GM12875 (cell line): ENCODE measurements at regions not wholly inside any gene's neighbourhood (a gene's known extent, or its start where the extent isn't known, plus 50 kb on each side); places are given as distances from the start of the nearest gene placed in this dataset.

Source experiments
- H3K4me3 ChIP-seq: one replicate; pipeline ENCODE4 v1.5.1; 2011; ENCODE audit warnings: low read depth, low read length, control low read depth
- CTCF ChIP-seq: IDR thresholded peaks from 2 replicates; pipeline ENCODE4 v1.5.1; 2011; ENCODE audit warnings: low read depth, mild to moderate bottlenecking, control low read depth, inconsistent platforms, low read length, moderate library complexity, borderline replicate concordance; ENCODE audit not compliant: insufficient read depth

DNA sequence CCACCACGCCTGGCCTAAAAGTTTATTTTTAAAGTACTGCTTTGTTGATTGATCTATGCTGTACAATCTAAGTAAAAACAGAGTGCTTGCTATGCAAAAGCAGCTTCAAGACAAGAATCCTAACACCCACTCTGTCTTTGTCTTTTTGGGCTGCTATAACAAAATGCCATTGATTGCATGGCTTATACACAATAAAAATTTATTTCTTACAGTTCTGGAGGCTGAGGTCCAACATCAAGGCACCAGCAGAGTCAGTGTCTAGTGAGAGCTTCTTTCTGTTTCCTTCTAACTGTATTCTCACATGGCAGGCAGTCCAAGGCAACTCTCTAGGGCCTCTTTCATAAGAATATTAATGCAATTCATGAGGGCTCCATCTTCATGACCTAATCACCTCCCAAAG is 63.6 kb upstream of the GJA5 start:
- no peak overlapping the region for H3K4me3 ChIP-seq
- no peak for TF ChIP-seq CTCF

DNA sequence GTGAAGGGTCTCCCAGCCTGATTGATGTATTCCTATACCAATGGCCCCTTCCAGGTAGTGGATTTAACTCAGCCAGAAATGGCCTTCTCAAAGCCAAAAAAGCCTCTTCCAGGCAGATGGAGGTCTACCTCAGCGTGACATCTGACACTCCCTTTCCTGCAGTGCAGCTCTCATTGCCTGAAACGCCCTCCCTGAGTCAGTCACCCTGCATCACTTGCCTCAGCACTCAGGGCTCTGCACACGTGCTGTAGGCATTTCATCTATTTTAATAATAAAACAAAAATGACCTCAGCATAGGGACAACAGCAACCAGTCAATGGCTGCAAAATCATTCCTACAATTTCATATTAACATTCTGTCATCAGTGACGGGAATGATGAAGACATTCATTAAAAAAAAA is 64.4 kb upstream of the GJA5 start:
- no peak for TF ChIP-seq CTCF
- no peak overlapping the region for H3K4me3 ChIP-seq

- H3K4me3 ChIP-seq: no peak overlapping the region
- no peak for TF ChIP-seq CTCF
These were observed 65.2 kb upstream of the GJA5 start for GRCh38 chr1:147825586-147825985.

DNA sequence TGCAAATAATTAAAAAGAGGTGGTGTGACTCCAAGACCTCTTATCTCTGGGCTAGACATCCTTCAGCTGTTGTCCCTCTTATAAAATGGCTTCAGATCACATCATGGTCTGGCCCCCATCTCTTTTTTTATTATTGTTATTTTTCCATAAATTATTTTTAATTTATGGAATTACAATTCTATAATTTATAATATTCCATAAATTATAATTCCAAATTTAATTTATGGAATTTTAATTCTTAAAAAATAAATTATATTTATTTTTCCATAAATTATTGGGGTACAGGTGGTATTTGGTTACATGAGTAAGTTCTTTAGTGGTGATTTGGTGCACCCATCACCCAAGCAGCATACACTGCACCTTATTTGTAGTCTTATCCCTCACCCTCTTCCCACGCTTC is 65.9 kb upstream of the GJA5 start:
- TF ChIP-seq CTCF: no peak

DNA sequence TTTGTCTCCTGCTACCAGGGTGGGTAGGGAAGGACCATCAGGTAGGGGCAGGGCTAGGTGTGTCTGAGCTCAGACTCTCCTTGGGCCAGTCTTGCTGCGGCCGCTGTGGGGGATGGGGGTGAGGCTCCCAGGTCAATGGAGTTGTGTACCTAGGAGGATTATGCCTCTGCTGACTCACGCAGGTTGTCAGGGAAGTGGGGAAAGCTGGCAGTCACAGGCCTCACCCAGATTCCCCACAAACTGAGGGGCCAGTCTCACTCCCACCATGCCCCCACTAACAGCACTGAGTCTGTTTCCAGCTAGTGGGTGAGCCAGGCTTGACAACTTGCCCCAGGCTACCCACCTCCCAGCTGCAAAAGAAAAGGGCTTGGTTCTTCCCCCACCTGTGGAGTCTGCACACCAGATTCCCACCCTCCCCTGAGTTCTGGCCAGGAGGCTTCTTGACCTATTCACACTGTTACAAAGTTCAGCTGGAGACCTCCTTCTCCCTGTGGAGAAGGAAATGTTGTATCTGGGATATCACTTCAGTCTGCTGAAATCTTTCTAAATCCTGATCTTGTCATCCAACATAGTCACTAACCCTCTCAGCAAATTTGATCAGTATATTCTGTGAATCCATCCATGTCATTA is 69.2 kb upstream of the GJA8 start:
- TF ChIP-seq CTCF: no peak
- H3K4me3 ChIP-seq: no peak overlapping the region

More for the DNA sequence above, 65.9 kb upstream of the GJA5 start:
- no peak overlapping the region for H3K4me3 ChIP-seq

DNA sequence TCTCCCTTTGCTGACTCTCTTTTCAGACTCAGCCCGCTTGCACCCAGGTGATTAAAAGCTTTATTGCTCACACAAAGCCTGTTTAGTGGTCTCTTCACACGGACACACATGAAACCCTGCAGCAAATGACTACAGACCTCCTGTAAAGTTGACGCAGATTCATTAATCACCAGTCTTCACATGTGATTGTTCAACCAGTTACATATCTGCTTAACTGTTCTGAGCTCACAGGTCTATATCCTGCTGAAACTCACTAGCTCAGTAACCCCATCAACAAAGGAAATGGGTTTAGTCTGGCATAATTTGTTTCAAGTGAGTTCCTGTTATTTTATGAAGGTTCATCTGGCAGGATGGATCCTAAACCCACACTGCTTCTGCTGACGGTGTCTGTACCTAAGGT is 68.4 kb upstream of the GJA8 start:
- H3K4me3 ChIP-seq: no peak overlapping the region
- TF ChIP-seq CTCF: no peak

GRCh38 chr1:147834810-147835209 is 67.8 kb upstream of the GJA8 start:
- no peak overlapping the region for H3K4me3 ChIP-seq
- TF ChIP-seq CTCF: no peak
